ENCODE measurements at regions not wholly inside any gene's neighbourhood (a gene's known extent, or its start where the extent isn't known, plus 50 kb on each side); places are given as distances from the start of the nearest gene placed in this dataset.

DNA sequence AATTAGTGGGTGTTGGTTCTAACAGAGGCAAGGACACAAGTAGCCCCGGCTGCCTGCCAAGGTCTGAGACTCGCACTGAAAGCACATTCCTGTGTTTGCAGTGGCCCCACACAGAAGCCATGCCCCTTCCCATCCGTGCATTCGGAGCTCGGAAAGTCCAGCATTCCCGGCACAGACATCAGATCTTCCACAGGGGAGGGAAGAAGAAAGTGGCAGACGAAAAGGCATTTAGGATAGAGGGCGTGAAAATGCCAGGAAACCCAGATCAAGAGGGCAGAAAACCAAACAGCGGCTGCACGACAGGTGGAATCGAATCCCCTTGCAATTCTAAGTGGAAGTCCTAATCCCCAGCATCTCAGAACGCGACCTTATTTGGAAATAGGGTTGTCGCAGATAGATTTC lies 105.5 kb upstream of the ASB18 start:
- ATAC-seq (ENCODE audit: insufficient read depth, low FRiP score) (peak; percentile 11), DNase-seq (peak; percentile 50 to 70 (median 59))
- TF ChIP-seq, protein P1, sequence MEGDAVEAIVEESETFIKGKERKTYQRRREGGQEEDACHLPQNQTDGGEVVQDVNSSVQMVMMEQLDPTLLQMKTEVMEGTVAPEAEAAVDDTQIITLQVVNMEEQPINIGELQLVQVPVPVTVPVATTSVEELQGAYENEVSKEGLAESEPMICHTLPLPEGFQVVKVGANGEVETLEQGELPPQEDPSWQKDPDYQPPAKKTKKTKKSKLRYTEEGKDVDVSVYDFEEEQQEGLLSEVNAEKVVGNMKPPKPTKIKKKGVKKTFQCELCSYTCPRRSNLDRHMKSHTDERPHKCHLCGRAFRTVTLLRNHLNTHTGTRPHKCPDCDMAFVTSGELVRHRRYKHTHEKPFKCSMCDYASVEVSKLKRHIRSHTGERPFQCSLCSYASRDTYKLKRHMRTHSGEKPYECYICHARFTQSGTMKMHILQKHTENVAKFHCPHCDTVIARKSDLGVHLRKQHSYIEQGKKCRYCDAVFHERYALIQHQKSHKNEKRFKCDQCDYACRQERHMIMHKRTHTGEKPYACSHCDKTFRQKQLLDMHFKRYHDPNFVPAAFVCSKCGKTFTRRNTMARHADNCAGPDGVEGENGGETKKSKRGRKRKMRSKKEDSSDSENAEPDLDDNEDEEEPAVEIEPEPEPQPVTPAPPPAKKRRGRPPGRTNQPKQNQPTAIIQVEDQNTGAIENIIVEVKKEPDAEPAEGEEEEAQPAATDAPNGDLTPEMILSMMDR (IDR thresholded peaks at IDR 0.05; ENCODE audit: control extremely low read depth, extremely low read depth) = no peak
- H3K36me3 ChIP-seq (ENCODE audit: control insufficient read depth in 4 of 4, insufficient read depth in 4 of 4, low read length in 4 of 4) = no peaks in the 10 kb centered on the region
- H3K9me3 ChIP-seq (ENCODE audit: control insufficient read depth in 4 of 4, insufficient read depth in 3 of 4, low read length in 3 of 4) = no peaks in the 10 kb centered on the region
- peaks cover 0 to 5% (median 4%) of the 10 kb centered on the region in 3 donors for H3K27me3 ChIP-seq (ENCODE audit: control insufficient read depth in 3 of 3, insufficient read depth in 3 of 3, low read length in 2 of 3)
- H3K9ac ChIP-seq (ENCODE audit: insufficient read depth in 1 of 2, low read length in 2 of 2) = no peak overlapping the region
- H3K27ac ChIP-seq (ENCODE audit: low read depth in 1 of 2, low read length in 1 of 2) = no peak overlapping the region
- H3K4me3 ChIP-seq = no peak overlapping the region
- peaks cover 0 to 8% (median 2%) of the 10 kb centered on the region in 5 donors for H3K4me1 ChIP-seq (ENCODE audit: control insufficient read depth in 5 of 5, insufficient read depth in 5 of 5, low read length in 5 of 5)
- 42 to 80% methylated on average over 14 of the region's 14 CpGs for WGBS, 2 donors

GRCh38 chr2:236370847-236371409 lies 106.7 kb upstream of the ASB18 start:
- no peak for DNase-seq
- H3K9me3 ChIP-seq (ENCODE audit: control insufficient read depth in 4 of 4, insufficient read depth in 3 of 4, low read length in 3 of 4) = no peaks in the 10 kb centered on the region
- H3K4me1 ChIP-seq (ENCODE audit: control insufficient read depth in 5 of 5, insufficient read depth in 5 of 5, low read length in 5 of 5) = peaks cover 0 to 8% (median 2%) of the 10 kb centered on the region in 5 donors
- no peak for ATAC-seq (ENCODE audit: insufficient read depth, low FRiP score)
- H3K27me3 ChIP-seq (ENCODE audit: control insufficient read depth in 3 of 3, insufficient read depth in 3 of 3, low read length in 2 of 3) = peaks cover 0 to 5% (median 4%) of the 10 kb centered on the region in 3 donors
- H3K36me3 ChIP-seq (ENCODE audit: control insufficient read depth in 4 of 4, insufficient read depth in 4 of 4, low read length in 4 of 4) = no peaks in the 10 kb centered on the region
- H3K9ac ChIP-seq (ENCODE audit: insufficient read depth in 1 of 2, low read length in 2 of 2) = no peak overlapping the region
- whole genome bisulfite sequencing, 2 donors = 85 to 87% methylated on average over 10 of the region's 10 CpGs
- TF ChIP-seq, protein P1 (IDR thresholded peaks at IDR 0.05; ENCODE audit: control extremely low read depth, extremely low read depth) = no peak
- no peak overlapping the region for H3K4me3 ChIP-seq
- H3K27ac ChIP-seq (ENCODE audit: low read depth in 1 of 2, low read length in 1 of 2) = no peak overlapping the region

- ATAC-seq (ENCODE audit: insufficient read depth, low FRiP score) = no peak
- Histone ChIP-seq H3K27ac (ENCODE audit: low read depth in 1 of 2, low read length in 1 of 2) (no peak overlapping the region), H3K36me3 (ENCODE audit: control insufficient read depth in 4 of 4, insufficient read depth in 4 of 4, low read length in 4 of 4) (no peaks in the 10 kb centered on the region), H3K9me3 (ENCODE audit: control insufficient read depth in 4 of 4, insufficient read depth in 3 of 4, low read length in 3 of 4) (peaks cover 0 to 4% (median 0%) of the 10 kb centered on the region in 4 donors), H3K4me3 (no peak overlapping the region), H3K4me1 (ENCODE audit: control insufficient read depth in 5 of 5, insufficient read depth in 5 of 5, low read length in 5 of 5) (peaks cover 0 to 2% (median 0%) of the 10 kb centered on the region in 5 donors), H3K9ac (ENCODE audit: insufficient read depth in 1 of 2, low read length in 2 of 2) (no peak overlapping the region), H3K27me3 (ENCODE audit: control insufficient read depth in 3 of 3, insufficient read depth in 3 of 3, low read length in 2 of 3) (no peaks in the 10 kb centered on the region)
- WGBS, 2 donors = 92% methylated on average over 5 of the region's 5 CpGs
- TF ChIP-seq, protein P1 (IDR thresholded peaks at IDR 0.05; ENCODE audit: control extremely low read depth, extremely low read depth) = no peak
- no peak for DNase-seq
Observed at GRCh38 chr2:236375973-236376476, 111.8 kb upstream of the ASB18 start.

Data from lung (tissue), 11 donors.